T-helper 1 cell treated with Interleukin-12 subunit alpha and Interleukin-12 subunit beta and Interleukin-4 antibody, amounts not matched to agents 30 μg/mL and 1 μg/mL, for 36 hours (primary cell): ENCODE measurements at regions not wholly inside any gene's neighbourhood (a gene's known extent, or its start where the extent isn't known, plus 50 kb on each side); places are given as distances from the start of the nearest gene placed in this dataset.
"Not testable (repeated sequence)": the region's sequence is repeated elsewhere in the genome, so short reads cannot be mapped to it uniquely, and the experiment has no call there.

Experiments
- H3K27ac Mint-ChIP-seq: one replicate; pipeline ENCODE4 v1.8.0; 2021; ENCODE audit warnings: mild to moderate bottlenecking, mixed read lengths
- H3K27me3 Mint-ChIP-seq: one replicate; pipeline ENCODE4 v1.8.0; 2021; ENCODE audit warnings: low read depth, mixed read lengths
- H3K36me3 Mint-ChIP-seq: one replicate; pipeline ENCODE4 v1.8.0; 2021; ENCODE audit warnings: low read depth, mixed read lengths
- H3K4me1 Mint-ChIP-seq: one replicate; pipeline ENCODE4 v1.8.0; 2021; ENCODE audit warnings: low read depth, mixed read lengths
- H3K4me3 Mint-ChIP-seq: one replicate; pipeline ENCODE4 v1.8.0; 2021; ENCODE audit warnings: mild to moderate bottlenecking, moderate library complexity, mixed read lengths
- H3K9me3 Mint-ChIP-seq: one replicate; pipeline ENCODE4 v1.8.0; 2021; ENCODE audit warnings: mixed read lengths

GRCh38 chr21:27909487-27909886, 942.6 kb upstream of the ADAMTS5 start:
- H3K27ac Mint-ChIP-seq, H3K4me1 Mint-ChIP-seq, H3K4me3 Mint-ChIP-seq, H3K9me3 Mint-ChIP-seq, H3K36me3 Mint-ChIP-seq, H3K27me3 Mint-ChIP-seq: not testable (repeated sequence)

- H3K9me3 Mint-ChIP-seq, H3K27ac Mint-ChIP-seq, H3K27me3 Mint-ChIP-seq, H3K4me3 Mint-ChIP-seq, H3K4me1 Mint-ChIP-seq, H3K36me3 Mint-ChIP-seq: not testable (repeated sequence)
Measured at GRCh38 chr21:27908816-27909215, 941.9 kb upstream of the ADAMTS5 start.

- not testable (repeated sequence) for H3K4me3 Mint-ChIP-seq, H3K4me1 Mint-ChIP-seq, H3K36me3 Mint-ChIP-seq, H3K27me3 Mint-ChIP-seq, H3K9me3 Mint-ChIP-seq, H3K27ac Mint-ChIP-seq
Measured at GRCh38 chr21:27902904-27903303, 936.0 kb upstream of the ADAMTS5 start.

- not testable (repeated sequence) for H3K27me3 Mint-ChIP-seq, H3K27ac Mint-ChIP-seq
Measured at GRCh38 chr21:27893619-27894018, 926.7 kb upstream of the ADAMTS5 start.

GRCh38 chr21:27891495-27891894, 924.6 kb upstream of the ADAMTS5 start:
- H3K4me3 Mint-ChIP-seq, H3K4me1 Mint-ChIP-seq, H3K27ac Mint-ChIP-seq, H3K9me3 Mint-ChIP-seq, H3K36me3 Mint-ChIP-seq, H3K27me3 Mint-ChIP-seq: not testable (repeated sequence)

More at GRCh38 chr21:27893619-27894018, 926.7 kb upstream of the ADAMTS5 start:
- H3K4me1 Mint-ChIP-seq, H3K9me3 Mint-ChIP-seq, H3K4me3 Mint-ChIP-seq, H3K36me3 Mint-ChIP-seq: not testable (repeated sequence)

- H3K4me3 Mint-ChIP-seq, H3K36me3 Mint-ChIP-seq, H3K27ac Mint-ChIP-seq, H3K9me3 Mint-ChIP-seq, H3K4me1 Mint-ChIP-seq, H3K27me3 Mint-ChIP-seq: not testable (repeated sequence)
Measured at GRCh38 chr21:27887808-27888455, 921.0 kb upstream of the ADAMTS5 start.

- H3K27me3 Mint-ChIP-seq = no peaks in the 10 kb centered on the region
- H3K27ac Mint-ChIP-seq = no peak overlapping the region
Measured at GRCh38 chr21:27885296-27885711, 918.4 kb upstream of the ADAMTS5 start.

GRCh38 chr21:27881331-27881730, 914.4 kb upstream of the ADAMTS5 start:
- not testable (repeated sequence) for H3K4me1 Mint-ChIP-seq, H3K36me3 Mint-ChIP-seq, H3K9me3 Mint-ChIP-seq, H3K4me3 Mint-ChIP-seq, H3K27me3 Mint-ChIP-seq, H3K27ac Mint-ChIP-seq

More at GRCh38 chr21:27885296-27885711, 918.4 kb upstream of the ADAMTS5 start:
- Mint-ChIP-seq H3K36me3 (no peaks in the 10 kb centered on the region), H3K4me1 (no peaks in the 10 kb centered on the region), H3K4me3 (no peak overlapping the region), H3K9me3 (peaks cover 5% of the 10 kb centered on the region)

GRCh38 chr21:27872411-27872810, 905.5 kb upstream of the ADAMTS5 start:
- not testable (repeated sequence) for H3K36me3 Mint-ChIP-seq, H3K9me3 Mint-ChIP-seq, H3K4me1 Mint-ChIP-seq, H3K27ac Mint-ChIP-seq, H3K4me3 Mint-ChIP-seq, H3K27me3 Mint-ChIP-seq

GRCh38 chr21:27870755-27871154, 903.9 kb upstream of the ADAMTS5 start:
- not testable (repeated sequence) for H3K9me3 Mint-ChIP-seq, H3K4me1 Mint-ChIP-seq, H3K27me3 Mint-ChIP-seq, H3K4me3 Mint-ChIP-seq, H3K36me3 Mint-ChIP-seq, H3K27ac Mint-ChIP-seq

GRCh38 chr21:27860314-27860955, 893.5 kb upstream of the ADAMTS5 start:
- not testable (repeated sequence) for H3K4me1 Mint-ChIP-seq, H3K27ac Mint-ChIP-seq, H3K27me3 Mint-ChIP-seq, H3K4me3 Mint-ChIP-seq, H3K9me3 Mint-ChIP-seq, H3K36me3 Mint-ChIP-seq

- H3K36me3 Mint-ChIP-seq, H3K27me3 Mint-ChIP-seq, H3K4me3 Mint-ChIP-seq, H3K27ac Mint-ChIP-seq, H3K9me3 Mint-ChIP-seq, H3K4me1 Mint-ChIP-seq: not testable (repeated sequence)
Measured at GRCh38 chr21:27858053-27858825, 891.4 kb upstream of the ADAMTS5 start.

- not testable (repeated sequence) for H3K4me3 Mint-ChIP-seq, H3K27ac Mint-ChIP-seq, H3K4me1 Mint-ChIP-seq, H3K36me3 Mint-ChIP-seq, H3K9me3 Mint-ChIP-seq, H3K27me3 Mint-ChIP-seq
Measured at GRCh38 chr21:27856988-27857387, 890.1 kb upstream of the ADAMTS5 start.

- no peak overlapping the region for H3K27ac Mint-ChIP-seq
- H3K27me3 Mint-ChIP-seq = no peaks in the 10 kb centered on the region
- no peak overlapping the region for H3K4me3 Mint-ChIP-seq
- H3K4me1 Mint-ChIP-seq = no peaks in the 10 kb centered on the region
- no peaks in the 10 kb centered on the region for H3K36me3 Mint-ChIP-seq
- peaks cover 8% of the 10 kb centered on the region for H3K9me3 Mint-ChIP-seq
Measured at GRCh38 chr21:27841084-27841672, 874.3 kb upstream of the ADAMTS5 start.

GRCh38 chr21:27840262-27840661, 873.4 kb upstream of the ADAMTS5 start:
- Mint-ChIP-seq H3K4me1 (no peaks in the 10 kb centered on the region), H3K27ac (no peak overlapping the region), H3K27me3 (no peaks in the 10 kb centered on the region)

More at GRCh38 chr21:27840262-27840661, 873.4 kb upstream of the ADAMTS5 start:
- Mint-ChIP-seq H3K36me3 (no peaks in the 10 kb centered on the region), H3K4me3 (no peak overlapping the region), H3K9me3 (peaks cover 3% of the 10 kb centered on the region)
